ENCODE measurements at regions not wholly inside any gene's neighbourhood (a gene's known extent, or its start where the extent isn't known, plus 50 kb on each side); places are given as distances from the start of the nearest gene placed in this dataset.

GRCh38 chr14:94821705-94822104 lies 51.8 kb upstream of the GSC start:
- no peak overlapping the region for H3K4me3 ChIP-seq (ENCODE audit: extremely low read depth in 1 of 4, insufficient read depth in 2 of 4, low read depth in 3 of 4, low read length in 4 of 4)
- no peak overlapping the region for H2BK5ac ChIP-seq (ENCODE audit: low read depth, low read length)
- CTCF ChIA-PET (ENCODE audit: partially characterized antibody): interaction anchor here (2.3 kb wide), 1 partner anchor 132 kb away, joined by 5 read pairs; no protein-coding TSS in a partner anchor
- H2AK5ac ChIP-seq (ENCODE audit: low read depth, low read length): no peak overlapping the region
- no peak overlapping the region for H3K4ac ChIP-seq (replicated peaks; ENCODE audit: insufficient read length, low read depth, low read length)
- DNase-seq (ENCODE audit: low read depth in 1 of 2, low spot score in 2 of 2) (no peak), FAIRE-seq (no peak)
- POLR2A ChIA-PET (ENCODE audit: partially characterized antibody): interaction anchor here (0.6 kb wide), 1 partner anchor 775 kb away, joined by 3 read pairs; no protein-coding TSS in a partner anchor
- no peak overlapping the region for H2AFZ ChIP-seq (ENCODE audit: low read length)
- no peak overlapping the region for H3K18ac ChIP-seq (ENCODE audit: extremely low read depth, low read length)
- H3K56ac ChIP-seq (replicated peaks; ENCODE audit: insufficient read length, low read depth, low read length): no peak overlapping the region
- H3K14ac ChIP-seq (ENCODE audit: insufficient read length): no peak overlapping the region
- H3K79me2 ChIP-seq (ENCODE audit: control insufficient read depth in 1 of 2, insufficient read depth in 2 of 2, low read length in 2 of 2): no peaks in the 10 kb centered on the region
- no peak overlapping the region for H4K5ac ChIP-seq (ENCODE audit: insufficient read length, low read depth, low read length)
- H3K23ac ChIP-seq (ENCODE audit: insufficient read length): no peak overlapping the region
- no peak overlapping the region for H2BK12ac ChIP-seq (ENCODE audit: low read depth, low read length)
- H3K4me1 ChIP-seq (replicated peaks in 1 of 4; ENCODE audit: control insufficient read depth in 3 of 4, insufficient read depth in 4 of 4, low read length in 3 of 4): no peaks in the 10 kb centered on the region; a peak in 1 of 7 replicates
- no peaks in the 10 kb centered on the region for H4K20me1 ChIP-seq (replicated peaks in 1 of 2; ENCODE audit: control insufficient read depth in 1 of 2, insufficient read depth in 2 of 2, low read length in 2 of 2)
- TF ChIP-seq SIX5 (IDR thresholded peaks at IDR 0.05; ENCODE audit: low read depth, low read length) (no peak), GABPA (IDR thresholded peaks at IDR 0.05; ENCODE audit: borderline replicate concordance, insufficient read depth, low read length) (no peak), CHD2 (IDR thresholded peaks at IDR 0.05; ENCODE audit: low read length) (no peak), MAFK (IDR thresholded peaks at IDR 0.05; ENCODE audit: low read depth, low read length) (0 out of 2 replicates have a peak, but pooled peaks have one; percentile 34), TAF1 (IDR thresholded peaks at IDR 0.05; ENCODE audit: low read depth, low read length) (no peak), CTBP2 (IDR thresholded peaks at IDR 0.05; ENCODE audit: borderline replicate concordance, insufficient read depth, insufficient read length, low read length) (no peak), TBP (IDR thresholded peaks at IDR 0.05; ENCODE audit: low read depth, low read length) (no peak)
- TF ChIP-seq, protein P1, sequence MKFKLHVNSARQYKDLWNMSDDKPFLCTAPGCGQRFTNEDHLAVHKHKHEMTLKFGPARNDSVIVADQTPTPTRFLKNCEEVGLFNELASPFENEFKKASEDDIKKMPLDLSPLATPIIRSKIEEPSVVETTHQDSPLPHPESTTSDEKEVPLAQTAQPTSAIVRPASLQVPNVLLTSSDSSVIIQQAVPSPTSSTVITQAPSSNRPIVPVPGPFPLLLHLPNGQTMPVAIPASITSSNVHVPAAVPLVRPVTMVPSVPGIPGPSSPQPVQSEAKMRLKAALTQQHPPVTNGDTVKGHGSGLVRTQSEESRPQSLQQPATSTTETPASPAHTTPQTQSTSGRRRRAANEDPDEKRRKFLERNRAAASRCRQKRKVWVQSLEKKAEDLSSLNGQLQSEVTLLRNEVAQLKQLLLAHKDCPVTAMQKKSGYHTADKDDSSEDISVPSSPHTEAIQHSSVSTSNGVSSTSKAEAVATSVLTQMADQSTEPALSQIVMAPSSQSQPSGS (IDR thresholded peaks at IDR 0.05; ENCODE audit: low read length): no peak
- H4K8ac ChIP-seq (ENCODE audit: extremely low read depth, insufficient read depth, low read length): no peak overlapping the region
- H3K36me3 ChIP-seq (ENCODE audit: control insufficient read depth in 2 of 4, insufficient read depth in 4 of 4, low read length in 3 of 4): no peaks in the 10 kb centered on the region
- H2BK20ac ChIP-seq (ENCODE audit: low read length): no peak overlapping the region
- no peak overlapping the region for H4K91ac ChIP-seq (replicated peaks; ENCODE audit: insufficient read length, low read length)
- H3K27ac ChIP-seq (ENCODE audit: low read depth, low read length): no peak overlapping the region
- no peak overlapping the region for H2BK120ac ChIP-seq (replicated peaks; ENCODE audit: low read depth, low read length)
- no peaks in the 10 kb centered on the region for H3K23me2 ChIP-seq (ENCODE audit: low read depth, low read length)
- peaks cover 0 to 9% of the 10 kb centered on the region in 2 experiments; a peak in 1 of 4 replicates for H3K9me3 ChIP-seq (ENCODE audit: insufficient read depth in 2 of 2, low read depth in 1 of 2, low read length in 1 of 2)
- no peaks in the 10 kb centered on the region for H3K27me3 ChIP-seq (replicated peaks in 1 of 4; ENCODE audit: control insufficient read depth in 3 of 4, extremely low read depth in 1 of 4, insufficient read depth in 3 of 4, low read length in 3 of 4)
- no peaks in the 10 kb centered on the region for H3K79me1 ChIP-seq (ENCODE audit: low read depth, low read length)
- no peak overlapping the region for H3K4me2 ChIP-seq (ENCODE audit: insufficient read depth in 1 of 2, low read depth in 2 of 2, low read length in 2 of 2)
- H2BK15ac ChIP-seq (ENCODE audit: low read length): no peak overlapping the region
- H3K9ac ChIP-seq (replicated peaks in 1 of 4; ENCODE audit: extremely low read depth in 1 of 4, low read depth in 3 of 4, low read length in 3 of 4): no peak overlapping the region
- 89% methylated on average over 4 of the region's 4 CpGs; no CpG with 5 or more reads in 1 of the 2 experiments for WGBS, 2 experiments (ENCODE audit: extremely low coverage in 1 of 2, insufficient coverage in 1 of 2, insufficient read length in 1 of 2, insufficient replicate concordance in 2 of 2, low coverage in 1 of 2, low lambda C conversion rate in 2 of 2, missing lambda C conversion rate in 1 of 2)

Measured in H1 (cell line).